ENCODE measurements at regions not wholly inside any gene's neighbourhood (a gene's known extent, or its start where the extent isn't known, plus 50 kb on each side); places are given as distances from the start of the nearest gene placed in this dataset.

DNA sequence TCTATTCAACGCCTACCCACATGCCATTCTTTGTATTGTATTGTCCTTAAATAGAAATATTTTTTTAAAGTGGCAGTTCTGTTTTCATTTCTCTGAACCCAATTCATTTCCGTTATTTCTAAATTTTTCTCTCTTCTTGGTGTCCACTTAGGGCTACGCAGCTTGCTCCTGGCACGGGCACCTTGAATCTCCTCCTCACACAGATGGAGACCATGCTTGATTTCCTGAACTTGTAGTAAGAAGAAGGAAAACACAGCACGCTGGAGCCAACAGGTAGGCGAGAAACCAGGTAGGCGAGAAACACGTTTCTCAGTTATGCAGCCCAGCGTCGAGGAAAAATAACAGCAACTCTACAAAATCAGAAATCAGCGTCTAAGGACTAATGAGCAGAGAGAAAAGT is 428.9 kb downstream of the STK39 start:
- Histone ChIP-seq H3K27ac (ENCODE audit: low read length) (no peak overlapping the region), H3K4me3 (ENCODE audit: low read length) (no peak overlapping the region), H3K36me3 (ENCODE audit: control insufficient read depth, insufficient read depth, low read length) (no peaks in the 10 kb centered on the region), H3K27me3 (ENCODE audit: control insufficient read depth, insufficient read depth, low read length) (no peaks in the 10 kb centered on the region), H3K4me1 (ENCODE audit: control insufficient read depth, insufficient read depth, low read length) (no peaks in the 10 kb centered on the region), H3K9me3 (ENCODE audit: control insufficient read depth, insufficient read depth, low read length) (no peaks in the 10 kb centered on the region)
- WGBS (ENCODE audit: insufficient coverage) = 92% methylated on average over 9 of the region's 11 CpGs
- TF ChIP-seq, protein P1, sequence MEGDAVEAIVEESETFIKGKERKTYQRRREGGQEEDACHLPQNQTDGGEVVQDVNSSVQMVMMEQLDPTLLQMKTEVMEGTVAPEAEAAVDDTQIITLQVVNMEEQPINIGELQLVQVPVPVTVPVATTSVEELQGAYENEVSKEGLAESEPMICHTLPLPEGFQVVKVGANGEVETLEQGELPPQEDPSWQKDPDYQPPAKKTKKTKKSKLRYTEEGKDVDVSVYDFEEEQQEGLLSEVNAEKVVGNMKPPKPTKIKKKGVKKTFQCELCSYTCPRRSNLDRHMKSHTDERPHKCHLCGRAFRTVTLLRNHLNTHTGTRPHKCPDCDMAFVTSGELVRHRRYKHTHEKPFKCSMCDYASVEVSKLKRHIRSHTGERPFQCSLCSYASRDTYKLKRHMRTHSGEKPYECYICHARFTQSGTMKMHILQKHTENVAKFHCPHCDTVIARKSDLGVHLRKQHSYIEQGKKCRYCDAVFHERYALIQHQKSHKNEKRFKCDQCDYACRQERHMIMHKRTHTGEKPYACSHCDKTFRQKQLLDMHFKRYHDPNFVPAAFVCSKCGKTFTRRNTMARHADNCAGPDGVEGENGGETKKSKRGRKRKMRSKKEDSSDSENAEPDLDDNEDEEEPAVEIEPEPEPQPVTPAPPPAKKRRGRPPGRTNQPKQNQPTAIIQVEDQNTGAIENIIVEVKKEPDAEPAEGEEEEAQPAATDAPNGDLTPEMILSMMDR (IDR thresholded peaks at IDR 0.05) = no peak
- intact Hi-C loops (cut with micrococcal nuclease) = no loop called here
- Mint-ChIP-seq H3K36me3 (no peaks in the 10 kb centered on the region), H3K4me1 (no peaks in the 10 kb centered on the region), H3K9me3 (no peaks in the 10 kb centered on the region), H3K27ac (no peak overlapping the region), H3K4me3 (no peak overlapping the region), H3K27me3 (ENCODE audit: low read depth in 2 of 2) (peaks cover 6 to 10% of the 10 kb centered on the region in 2 donors)
- DNase-seq = no peak
- no peak for ATAC-seq

DNA sequence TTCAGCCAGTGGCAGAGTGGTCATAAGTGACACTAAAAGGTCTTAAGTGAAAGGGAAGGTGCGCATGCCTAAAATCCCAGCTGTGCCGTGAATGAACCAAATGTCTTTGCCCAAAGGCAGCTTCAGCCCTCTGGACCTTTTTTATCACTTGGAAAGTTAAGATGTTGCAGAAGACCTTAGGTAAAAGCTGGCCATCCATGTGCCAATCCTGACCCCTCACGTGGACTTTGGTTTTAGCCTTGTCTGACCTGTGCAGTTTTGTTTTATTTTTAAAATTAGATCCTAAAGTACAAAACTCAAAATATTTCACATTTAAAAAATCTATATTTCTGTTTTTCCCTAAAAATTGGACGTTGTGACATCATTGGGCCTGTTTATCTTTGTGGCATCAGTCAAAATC is 429.5 kb downstream of the STK39 start:
- Mint-ChIP-seq H3K27ac (no peak overlapping the region), H3K4me1 (no peaks in the 10 kb centered on the region), H3K9me3 (no peaks in the 10 kb centered on the region), H3K4me3 (no peak overlapping the region), H3K36me3 (no peaks in the 10 kb centered on the region), H3K27me3 (ENCODE audit: low read depth in 2 of 2) (peaks cover 6 to 10% of the 10 kb centered on the region in 2 donors)
- 48% methylated on average over 4 of the region's 4 CpGs for WGBS (ENCODE audit: insufficient coverage)
- Histone ChIP-seq H3K9me3 (ENCODE audit: control insufficient read depth, insufficient read depth, low read length) (no peaks in the 10 kb centered on the region), H3K27me3 (ENCODE audit: control insufficient read depth, insufficient read depth, low read length) (no peaks in the 10 kb centered on the region), H3K36me3 (ENCODE audit: control insufficient read depth, insufficient read depth, low read length) (no peaks in the 10 kb centered on the region), H3K4me3 (ENCODE audit: low read length) (no peak overlapping the region), H3K4me1 (ENCODE audit: control insufficient read depth, insufficient read depth, low read length) (no peaks in the 10 kb centered on the region), H3K27ac (ENCODE audit: low read length) (no peak overlapping the region)
- TF ChIP-seq, protein P1 (IDR thresholded peaks at IDR 0.05) = no peak
- intact Hi-C loops (cut with micrococcal nuclease) = no loop called here
- no peak for ATAC-seq
- DNase-seq = no peak

DNA sequence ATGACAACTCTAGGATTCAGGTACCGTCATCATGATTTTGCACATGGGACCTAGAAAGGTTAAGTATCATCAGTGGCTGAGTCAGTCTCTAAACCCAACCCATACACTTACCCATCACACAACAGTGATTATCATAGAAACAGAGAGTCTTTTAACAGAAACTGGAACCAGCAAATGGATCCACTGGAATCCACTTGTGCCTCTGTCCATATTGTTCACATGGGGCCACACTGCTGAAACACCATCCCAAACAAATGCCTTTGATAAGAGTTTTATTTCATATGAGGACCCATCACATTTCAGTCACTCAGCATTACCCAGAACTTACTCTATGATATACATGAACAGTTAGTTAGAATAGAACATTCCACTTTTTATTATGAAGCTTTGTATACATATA is 430.0 kb downstream of the STK39 start:
- no peak overlapping the region for H3K4me3 Mint-ChIP-seq
- no peak overlapping the region for H3K27ac Mint-ChIP-seq
- Histone ChIP-seq H3K4me3 (ENCODE audit: low read length) (no peak overlapping the region), H3K4me1 (ENCODE audit: control insufficient read depth, insufficient read depth, low read length) (no peaks in the 10 kb centered on the region), H3K27ac (ENCODE audit: low read length) (no peak overlapping the region), H3K27me3 (ENCODE audit: control insufficient read depth, insufficient read depth, low read length) (no peaks in the 10 kb centered on the region), H3K9me3 (ENCODE audit: control insufficient read depth, insufficient read depth, low read length) (no peaks in the 10 kb centered on the region), H3K36me3 (ENCODE audit: control insufficient read depth, insufficient read depth, low read length) (no peaks in the 10 kb centered on the region)
- TF ChIP-seq, protein P1 (IDR thresholded peaks at IDR 0.05) = no peak
- H3K36me3 Mint-ChIP-seq = no peaks in the 10 kb centered on the region
- ATAC-seq (no peak), DNase-seq (no peak)
- H3K4me1 Mint-ChIP-seq = no peaks in the 10 kb centered on the region
- H3K9me3 Mint-ChIP-seq = no peaks in the 10 kb centered on the region
- H3K27me3 Mint-ChIP-seq (ENCODE audit: low read depth in 2 of 2) = peaks cover 2 to 10% of the 10 kb centered on the region in 2 donors
- 57% methylated on average over 1 of the region's 1 CpG for WGBS (ENCODE audit: insufficient coverage)
- intact Hi-C loops (cut with micrococcal nuclease) = no loop called here

DNA sequence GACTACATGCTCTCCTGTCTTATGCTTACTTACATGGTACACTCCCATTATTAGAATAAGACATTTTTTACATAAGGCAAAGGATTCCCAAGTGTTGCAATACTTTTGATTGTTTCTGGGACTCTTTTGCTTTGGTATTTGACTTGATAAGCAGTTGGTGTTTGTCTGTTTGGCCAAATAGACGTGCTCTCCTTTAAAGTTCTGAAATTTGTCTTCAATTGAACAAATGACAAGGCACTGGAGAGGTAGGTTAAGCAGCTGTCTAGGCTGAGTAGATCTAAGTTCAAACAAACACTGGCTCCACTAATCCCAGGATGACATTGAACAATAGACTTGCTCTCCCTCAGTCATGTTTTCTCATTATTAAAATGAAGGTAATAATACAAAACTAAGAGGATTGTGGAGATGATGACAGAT is 430.5 kb downstream of the STK39 start:
- H3K4me1 ChIP-seq (ENCODE audit: control insufficient read depth, insufficient read depth, low read length) = no peaks in the 10 kb centered on the region
- H3K27me3 ChIP-seq (ENCODE audit: control insufficient read depth, insufficient read depth, low read length) = no peaks in the 10 kb centered on the region
- TF ChIP-seq, protein P1 (IDR thresholded peaks at IDR 0.05) = no peak
- Mint-ChIP-seq H3K36me3 (no peaks in the 10 kb centered on the region), H3K27me3 (ENCODE audit: low read depth in 2 of 2) (peaks cover 2 to 10% of the 10 kb centered on the region in 2 donors), H3K4me1 (no peaks in the 10 kb centered on the region), H3K9me3 (no peaks in the 10 kb centered on the region), H3K4me3 (no peak overlapping the region), H3K27ac (no peak overlapping the region)
- intact Hi-C loops (cut with micrococcal nuclease) = no loop called here
- no peaks in the 10 kb centered on the region for H3K36me3 ChIP-seq (ENCODE audit: control insufficient read depth, insufficient read depth, low read length)
- ATAC-seq (no peak), DNase-seq (no peak)
- H3K4me3 ChIP-seq (ENCODE audit: low read length) = no peak overlapping the region
- H3K27ac ChIP-seq (ENCODE audit: low read length) = no peak overlapping the region
- H3K9me3 ChIP-seq (ENCODE audit: control insufficient read depth, insufficient read depth, low read length) = no peaks in the 10 kb centered on the region
- 78% methylated on average over 1 of the region's 1 CpG for WGBS (ENCODE audit: insufficient coverage)
